Aorta (tissue), 5 donors: ENCODE measurements at regions not wholly inside any gene's neighbourhood (a gene's known extent, or its start where the extent isn't known, plus 50 kb on each side); places are given as distances from the start of the nearest gene placed in this dataset.

ENCODE experiments used
- ATAC-seq: fragments of 200-7000 bp; cut with Tn5 transposase; one replicate; pipeline ENCODE4 v1.9.1; 2022; ENCODE audit warnings: moderate library complexity; ENCODE audit not compliant: low FRiP score
- DNase-seq, 2 donors: peaks; one replicate each; pipeline ENCODE4 v3.0.0-alpha.2; 2020
- H3K27ac ChIP-seq, 2 donors: one replicate each; pipeline ENCODE4 v1.5.1; 2013; ENCODE audit warnings: low read length in 2 of 2, mild to moderate bottlenecking in 2 of 2, moderate library complexity in 2 of 2, control low read depth in 1 of 2, inconsistent platforms in 1 of 2, low read depth in 1 of 2
- H3K27me3 ChIP-seq, 2 donors: one replicate each; pipeline ENCODE4 v1.6.1; 2013; ENCODE audit warnings: control low read depth in 1 of 2, low read length in 1 of 2, mild to moderate bottlenecking in 1 of 2, moderate library complexity in 1 of 2; ENCODE audit not compliant: insufficient read depth in 2 of 2, control insufficient read depth in 1 of 2
- H3K36me3 ChIP-seq, 2 donors: one replicate each; pipeline ENCODE4 v1.6.1; 2013; ENCODE audit warnings: control low read depth in 1 of 2, low read length in 1 of 2, mild to moderate bottlenecking in 1 of 2; ENCODE audit not compliant: insufficient read depth in 2 of 2, control insufficient read depth in 1 of 2
- H3K4me1 ChIP-seq, 2 donors: one replicate each; pipeline ENCODE4 v1.6.1; 2013; ENCODE audit warnings: low read length in 2 of 2, control low read depth in 1 of 2, mild to moderate bottlenecking in 1 of 2, moderate library complexity in 1 of 2; ENCODE audit not compliant: insufficient read depth in 2 of 2, control insufficient read depth in 1 of 2
- H3K4me3 ChIP-seq, 2 donors: one replicate each; pipeline ENCODE4 v1.5.1; 2013; ENCODE audit warnings: low read length in 2 of 2, control low read depth in 1 of 2, mild to moderate bottlenecking in 1 of 2
- H3K9me3 ChIP-seq: one replicate; pipeline ENCODE4 v1.6.1; 2013; ENCODE audit warnings: mild to moderate bottlenecking, low read length; ENCODE audit not compliant: control insufficient read depth
- WGBS, 2 donors: extraction: QIAGEN DNeasy Blood & Tissue Kit; methylation state at CpG; one replicate each; pipeline ENCODE4 v1.1.7; 2013; 5-methylcytosine and 5-hydroxymethylcytosine counted together
- intact Hi-C, 2 donors: fragments of 100-400 bp; cut with DNase I; formaldehyde crosslinking; loops; one replicate each; pipeline versions ENCODE4 v1.14.2 to v1.15.0; 2022
- donor health status: healthy with polysubstance abuse.
- donor health status: Bipolar disorder and iron deficiency.
- donor health status: DM: no; HTN: no; CAD: no.
- donor health status: DM: no; HTN: no; CAD: no.
- donor health status: DM: yes; HTN: yes; CAD: no.

GRCh38 chr2:2667690-2668089 is 336.6 kb upstream of the MYT1L start:
- Histone ChIP-seq H3K36me3 (no peaks in the 10 kb centered on the region), H3K4me3 (no peak overlapping the region), H3K9me3 (no peaks in the 10 kb centered on the region), H3K27ac (no peak overlapping the region), H3K27me3 (no peaks in the 10 kb centered on the region), H3K4me1 (no peaks in the 10 kb centered on the region)
- no peak for DNase-seq
- WGBS, 2 donors: 87 to 88% methylated on average over 4 of the region's 4 CpGs
- intact Hi-C loops: no loop called here
- no peak for ATAC-seq

- no peak for ATAC-seq
- H3K27me3 ChIP-seq: no peaks in the 10 kb centered on the region
- no peak for DNase-seq
- H3K4me3 ChIP-seq: no peak overlapping the region
- no peaks in the 10 kb centered on the region for H3K4me1 ChIP-seq
- H3K9me3 ChIP-seq: no peaks in the 10 kb centered on the region
- intact Hi-C loops: no loop called here
- no peaks in the 10 kb centered on the region for H3K36me3 ChIP-seq
- H3K27ac ChIP-seq: no peak overlapping the region
- 89 to 92% methylated on average over 12 of the region's 12 CpGs for WGBS, 2 donors
These were observed 334.7 kb upstream of the MYT1L start for GRCh38 chr2:2665834-2666133.

GRCh38 chr2:2664989-2665833 is 334.1 kb upstream of the MYT1L start:
- 80% methylated on average over 27 to 28 of the region's 28 CpGs for WGBS, 2 donors
- DNase-seq (peak in 1 of 2 donors; percentile 78), ATAC-seq (no peak)
- no peaks in the 10 kb centered on the region for H3K9me3 ChIP-seq
- no peak overlapping the region for H3K27ac ChIP-seq
- intact Hi-C loops: no loop called here
- H3K4me1 ChIP-seq: no peaks in the 10 kb centered on the region
- H3K36me3 ChIP-seq: no peaks in the 10 kb centered on the region
- no peaks in the 10 kb centered on the region for H3K27me3 ChIP-seq
- no peak overlapping the region for H3K4me3 ChIP-seq

- WGBS, 2 donors: 60 to 65% methylated on average over 23 of the region's 23 CpGs
- Histone ChIP-seq H3K4me1 (no peaks in the 10 kb centered on the region), H3K27ac (no peak overlapping the region), H3K27me3 (no peaks in the 10 kb centered on the region), H3K9me3 (no peaks in the 10 kb centered on the region), H3K36me3 (no peaks in the 10 kb centered on the region), H3K4me3 (no peak overlapping the region)
- ATAC-seq (peak; percentile 24), DNase-seq (no peak)
- intact Hi-C loops: no loop called here
These were observed 332.4 kb upstream of the MYT1L start for GRCh38 chr2:2663401-2664036.

GRCh38 chr2:2662847-2663356 is 331.8 kb upstream of the MYT1L start:
- intact Hi-C loops: no loop called here
- ATAC-seq: no peak
- Histone ChIP-seq H3K4me3 (no peak overlapping the region), H3K36me3 (no peaks in the 10 kb centered on the region), H3K4me1 (no peaks in the 10 kb centered on the region), H3K9me3 (no peaks in the 10 kb centered on the region), H3K27ac (no peak overlapping the region), H3K27me3 (no peaks in the 10 kb centered on the region)
- whole genome bisulfite sequencing, 2 donors: 72 to 78% methylated on average over 9 of the region's 9 CpGs
- no peak for DNase-seq

- no peak overlapping the region for H3K27ac ChIP-seq
- DNase-seq: peak in 1 of 2 donors; percentile 59
- intact Hi-C loops: no loop called here
- 56 to 58% methylated on average over 18 of the region's 18 CpGs for whole genome bisulfite sequencing, 2 donors
- H3K4me3 ChIP-seq: no peak overlapping the region
- no peaks in the 10 kb centered on the region for H3K4me1 ChIP-seq
- peak; percentile 59 for ATAC-seq
- no peaks in the 10 kb centered on the region for H3K27me3 ChIP-seq
- no peaks in the 10 kb centered on the region for H3K9me3 ChIP-seq
- H3K36me3 ChIP-seq: no peaks in the 10 kb centered on the region
These were observed 331.2 kb upstream of the MYT1L start for GRCh38 chr2:2662037-2662846.

- ATAC-seq (no peak), DNase-seq (no peak)
- H3K9me3 ChIP-seq: no peaks in the 10 kb centered on the region
- intact Hi-C loops: no loop called here
- no peaks in the 10 kb centered on the region for H3K4me1 ChIP-seq
- no peak overlapping the region for H3K27ac ChIP-seq
- H3K27me3 ChIP-seq: no peaks in the 10 kb centered on the region
- no peaks in the 10 kb centered on the region for H3K36me3 ChIP-seq
- no peak overlapping the region for H3K4me3 ChIP-seq
- WGBS, 2 donors: 73 to 74% methylated on average over 7 of the region's 7 CpGs
These were observed 329.8 kb upstream of the MYT1L start for GRCh38 chr2:2660789-2661355.

GRCh38 chr2:2657121-2657962 is 326.3 kb upstream of the MYT1L start:
- Histone ChIP-seq H3K4me3 (no peak overlapping the region), H3K4me1 (no peaks in the 10 kb centered on the region), H3K36me3 (no peaks in the 10 kb centered on the region), H3K27ac (no peak overlapping the region), H3K9me3 (no peaks in the 10 kb centered on the region), H3K27me3 (no peaks in the 10 kb centered on the region)
- no peak for DNase-seq
- intact Hi-C loops: no loop called here
- no peak for ATAC-seq
- 81 to 82% methylated on average over 15 of the region's 15 CpGs for WGBS, 2 donors
